CD4-positive, alpha-beta T cell treated with Interleukin-4 for 4 hours (primary cell): ENCODE measurements at regions not wholly inside any gene's neighbourhood (a gene's known extent, or its start where the extent isn't known, plus 50 kb on each side); places are given as distances from the start of the nearest gene placed in this dataset.
"Not testable (repeated sequence)": the region's sequence is repeated elsewhere in the genome, so short reads cannot be mapped to it uniquely, and the experiment has no call there.

Experiments
- DNase-seq: peaks from one replicate; pipeline ENCODE4 v3.0.0-alpha.2; 2020

DNA sequence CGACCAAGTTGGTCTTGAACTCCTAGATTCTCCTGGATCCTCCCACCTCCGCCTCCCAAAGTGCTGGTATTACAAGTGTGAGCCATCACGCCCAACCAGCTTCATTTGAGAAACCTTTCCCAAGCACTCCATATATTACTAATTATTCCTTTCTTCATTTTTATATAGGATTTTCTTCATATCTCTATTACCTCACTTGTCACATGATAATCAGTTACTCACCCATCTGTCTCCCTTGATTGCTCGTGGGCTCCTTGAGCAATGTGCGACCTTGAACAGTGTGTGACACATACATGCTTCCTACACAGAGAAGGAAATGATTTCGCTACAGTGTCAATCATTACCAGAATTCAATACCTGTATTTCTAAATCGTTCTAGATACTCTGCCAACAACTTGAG is 110.7 kb upstream of the C2CD4B start:
- DNase-seq: no peak

DNA sequence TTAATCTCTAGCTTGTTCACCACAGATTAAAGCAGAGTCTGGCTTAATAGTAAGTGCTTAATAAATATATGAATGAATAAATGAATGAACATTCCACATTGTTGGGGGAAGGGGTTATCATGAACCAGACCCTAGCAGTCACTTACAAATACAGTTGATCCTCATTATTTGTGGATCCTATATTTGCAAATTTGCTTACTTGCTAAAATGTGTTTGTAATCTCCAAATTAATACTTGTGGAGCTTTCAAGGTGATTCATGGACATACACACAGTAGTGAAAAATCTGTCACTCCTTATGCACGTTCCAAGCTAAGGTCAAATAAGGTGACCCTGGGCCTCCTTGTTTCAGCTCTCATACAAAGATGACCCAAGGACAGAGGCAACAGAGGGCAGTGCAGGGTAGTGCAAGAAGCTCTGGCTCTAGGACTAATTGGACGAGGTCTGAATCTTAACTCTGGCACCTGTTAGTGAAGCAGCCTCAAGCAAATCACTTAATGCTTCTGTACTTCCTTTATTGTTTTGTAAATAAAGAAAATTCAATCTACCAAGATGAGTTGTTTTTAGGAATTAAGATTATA is 112.8 kb upstream of the C2CD4B start:
- no peak for DNase-seq

DNA sequence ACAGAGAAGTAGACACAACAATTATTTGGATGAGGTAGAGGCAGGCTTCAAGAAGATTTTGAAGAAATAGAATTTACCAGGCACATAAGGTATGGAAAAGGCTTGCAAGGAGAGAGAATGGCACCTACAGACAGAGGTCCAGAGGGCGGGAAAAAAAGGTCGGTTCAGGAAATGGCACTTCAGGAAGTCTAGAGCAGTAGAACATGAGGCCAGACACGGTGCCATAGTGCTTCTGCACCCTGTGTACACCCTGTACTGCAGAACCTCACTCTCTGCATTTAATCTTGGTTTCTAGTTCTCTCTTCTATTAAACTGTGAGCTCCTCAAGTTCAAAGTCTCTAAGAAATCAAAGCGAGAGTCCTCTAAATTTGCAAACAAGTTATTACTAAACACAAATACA is 113.4 kb upstream of the C2CD4B start:
- DNase-seq: no peak

DNA sequence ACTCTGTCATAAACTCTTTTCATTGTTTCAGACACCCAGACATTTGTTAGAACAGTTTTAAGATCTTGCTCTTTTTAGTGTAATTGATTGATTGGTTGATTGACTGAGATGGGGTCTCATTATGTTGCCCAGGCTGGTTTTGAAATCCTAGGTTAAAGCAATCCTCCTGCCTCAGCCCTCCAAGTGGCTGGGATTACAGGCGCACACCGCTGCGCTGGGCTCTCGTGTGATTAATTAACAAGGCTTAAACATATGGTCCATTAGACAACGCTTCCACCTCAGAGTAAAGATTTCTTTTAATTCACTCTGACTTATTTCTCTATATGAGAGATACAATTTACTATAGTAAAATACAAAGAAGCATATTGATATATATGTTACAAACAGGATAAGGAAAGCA is 114.0 kb upstream of the C2CD4B start:
- no peak for DNase-seq

DNA sequence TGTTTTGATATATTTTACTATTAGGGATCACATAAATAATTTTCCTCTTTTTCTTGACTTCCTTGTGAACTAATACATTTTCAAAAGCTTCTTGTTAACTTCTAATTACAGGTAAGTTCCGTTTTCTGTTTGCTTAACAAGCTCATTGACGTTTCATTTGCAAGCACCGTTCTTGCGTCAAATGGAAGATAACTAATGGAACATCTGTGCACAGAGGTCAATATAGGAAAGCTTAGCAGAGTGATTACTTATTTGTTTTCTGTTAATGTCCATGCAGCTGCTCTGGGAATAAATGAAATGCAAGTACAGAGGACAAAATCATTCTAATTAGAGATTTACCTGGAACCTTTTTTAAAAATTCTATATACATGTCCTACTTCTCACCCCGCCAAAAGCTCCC is 115.5 kb upstream of the C2CD4B start:
- no peak for DNase-seq

DNA sequence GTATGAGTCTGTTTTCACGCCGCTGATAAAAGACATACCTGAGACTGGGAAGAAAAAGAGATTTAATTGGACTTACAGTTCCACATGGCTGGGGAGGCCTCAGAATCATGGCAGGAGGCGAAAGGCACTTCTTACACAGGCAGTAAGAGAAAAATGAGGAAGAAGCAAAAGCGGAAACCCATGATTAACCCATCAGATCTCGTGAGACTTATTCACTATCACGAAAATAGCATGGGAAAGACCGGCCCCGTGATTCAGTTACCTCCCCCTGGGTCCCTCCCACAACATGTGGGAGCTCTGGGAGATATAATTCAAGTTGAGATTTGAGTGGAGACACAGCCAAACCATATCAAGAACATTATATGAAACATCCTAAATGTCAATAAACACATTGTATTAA is 116.7 kb upstream of the C2CD4B start:
- DNase-seq: not testable (repeated sequence)

DNA sequence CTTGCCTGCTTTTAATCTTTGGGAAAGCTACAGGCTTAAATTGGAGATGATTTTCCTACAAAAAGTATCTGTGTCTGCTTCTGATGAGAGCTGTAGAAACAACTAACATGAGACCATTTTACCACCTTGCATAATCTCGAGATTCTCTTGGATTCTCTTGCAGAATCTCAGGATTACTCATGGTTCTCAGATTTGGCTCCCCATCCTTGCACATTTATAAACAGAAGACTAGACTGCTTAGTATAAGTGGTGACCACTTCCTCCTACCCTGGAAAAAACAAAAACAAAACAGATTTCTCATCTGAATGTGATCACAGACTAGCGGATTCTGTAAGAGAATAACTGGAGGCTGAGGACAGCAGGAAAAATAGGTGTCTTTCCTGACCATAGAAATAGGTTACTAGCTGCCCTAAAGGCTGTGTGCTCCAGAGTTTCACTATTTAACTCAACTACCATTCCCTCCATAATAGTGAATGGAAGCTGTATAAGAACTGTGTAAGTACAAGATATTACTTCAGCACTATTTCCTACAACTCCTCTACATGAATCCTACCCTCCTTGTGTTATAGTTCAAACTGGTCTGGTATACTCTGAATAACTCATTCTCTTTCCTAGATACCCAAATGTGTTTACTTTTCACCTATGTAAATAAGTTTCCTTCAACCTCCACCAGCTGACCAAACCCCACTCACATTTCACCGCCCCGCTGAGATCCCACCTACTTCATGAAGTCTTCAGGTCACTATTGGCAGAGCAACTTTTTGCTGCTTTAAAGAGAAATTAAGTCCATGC is 122.2 kb upstream of the C2CD4B start:
- no peak for DNase-seq

DNA sequence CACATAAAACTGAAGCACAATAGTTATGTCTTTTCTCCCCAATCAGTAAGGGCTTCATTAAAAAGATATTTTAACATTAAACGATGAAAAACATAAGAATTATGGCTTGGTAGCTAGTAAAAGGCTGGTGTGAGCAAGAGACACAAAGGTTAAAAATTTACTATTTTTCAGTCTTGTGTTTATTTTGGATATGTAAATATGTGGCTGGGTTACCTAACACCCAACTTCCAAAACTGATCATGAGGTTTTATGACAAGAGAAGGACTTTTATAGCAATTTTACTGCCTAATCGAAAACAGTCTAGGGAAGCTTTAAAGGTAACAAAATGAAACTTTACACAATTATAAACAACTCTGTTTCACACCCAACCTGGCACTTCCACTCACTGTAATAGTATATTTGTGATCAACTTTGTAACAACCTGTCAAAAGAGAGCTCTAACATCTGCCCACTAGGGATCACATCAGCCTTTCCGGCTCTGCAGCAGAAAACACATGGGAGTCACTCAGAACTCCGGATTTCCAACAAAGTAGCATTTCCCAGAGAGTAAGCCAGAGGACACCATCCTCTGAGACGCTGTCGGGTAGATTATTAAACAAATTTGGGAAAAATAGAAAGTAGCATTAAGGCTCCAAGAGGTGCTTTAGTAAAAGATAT is 123.4 kb upstream of the C2CD4B start:
- no peak for DNase-seq

DNA sequence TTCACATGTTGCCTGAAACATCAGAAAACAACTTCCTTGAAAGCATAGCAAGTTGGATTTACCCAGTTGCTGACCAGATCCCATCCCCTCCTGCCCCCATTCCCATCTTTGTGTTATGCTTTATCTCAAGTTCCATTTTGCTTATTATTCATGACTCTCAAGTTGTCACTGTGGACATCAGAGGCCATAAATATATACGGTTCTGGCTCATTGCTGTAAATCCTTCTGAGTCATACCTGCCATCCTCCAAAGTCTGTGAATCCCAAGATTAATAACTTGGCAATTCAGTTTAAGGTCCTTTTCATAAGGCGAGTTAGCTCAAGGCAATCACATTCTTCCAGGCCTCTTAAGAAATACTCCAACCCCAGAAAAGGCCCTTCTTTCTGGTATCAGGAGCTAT is 126.2 kb upstream of the C2CD4B start:
- no peak for DNase-seq

DNA sequence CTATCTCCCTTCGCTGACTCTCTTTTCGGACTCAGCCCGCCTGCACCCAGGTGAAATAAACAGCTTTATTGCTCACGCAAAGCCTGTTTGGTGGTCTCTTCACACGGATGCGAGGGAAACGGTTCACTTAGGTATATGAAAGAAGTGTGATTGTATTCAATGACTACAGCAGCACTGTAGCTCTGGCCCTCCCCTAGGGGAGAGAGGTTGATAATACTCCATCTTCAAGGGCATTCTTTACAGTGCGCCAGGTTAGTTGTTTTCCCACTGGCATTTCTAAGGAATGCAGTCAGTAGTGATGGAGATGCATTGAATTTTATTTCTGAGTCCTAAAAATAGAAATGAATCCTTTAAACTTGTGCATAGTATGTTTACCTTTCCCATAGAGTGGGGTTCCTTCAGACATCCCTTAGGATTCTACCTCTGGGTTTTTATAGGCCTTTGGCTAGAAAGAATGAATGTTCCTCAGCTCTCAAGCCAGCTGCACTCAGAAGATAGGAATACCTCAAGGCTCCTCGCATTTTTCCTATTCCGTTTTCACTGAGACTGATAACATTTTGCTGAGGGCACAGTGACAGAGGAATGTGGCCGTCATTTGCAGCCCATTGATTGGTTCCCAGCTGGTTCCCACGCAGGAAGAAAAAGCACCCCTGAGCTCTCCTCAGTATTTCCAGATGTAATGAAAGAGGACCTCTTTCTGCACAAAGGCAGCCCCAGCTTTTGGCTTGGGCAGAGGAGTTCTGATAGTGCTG is 131.8 kb upstream of the C2CD4B start:
- no peak for DNase-seq

DNA sequence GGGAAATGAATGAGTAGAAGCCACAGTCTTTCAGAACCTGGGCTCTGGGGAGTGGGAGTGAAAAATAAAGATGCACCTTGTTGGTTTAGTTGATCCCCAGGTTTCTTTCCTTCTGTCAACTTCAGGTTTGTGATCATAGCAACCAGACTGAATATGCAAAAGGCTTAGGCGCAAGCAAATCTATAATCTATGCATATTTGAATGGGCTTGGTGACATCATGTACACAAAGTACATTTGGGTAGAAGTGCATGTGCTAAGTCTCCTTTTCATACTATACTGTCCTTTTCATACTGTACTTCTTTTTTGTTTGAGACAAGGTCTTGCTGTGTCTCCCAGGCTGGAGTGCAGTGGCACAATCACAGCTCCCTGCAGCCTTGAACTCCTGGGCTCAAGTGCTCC is 132.4 kb upstream of the C2CD4B start:
- no peak for DNase-seq

DNA sequence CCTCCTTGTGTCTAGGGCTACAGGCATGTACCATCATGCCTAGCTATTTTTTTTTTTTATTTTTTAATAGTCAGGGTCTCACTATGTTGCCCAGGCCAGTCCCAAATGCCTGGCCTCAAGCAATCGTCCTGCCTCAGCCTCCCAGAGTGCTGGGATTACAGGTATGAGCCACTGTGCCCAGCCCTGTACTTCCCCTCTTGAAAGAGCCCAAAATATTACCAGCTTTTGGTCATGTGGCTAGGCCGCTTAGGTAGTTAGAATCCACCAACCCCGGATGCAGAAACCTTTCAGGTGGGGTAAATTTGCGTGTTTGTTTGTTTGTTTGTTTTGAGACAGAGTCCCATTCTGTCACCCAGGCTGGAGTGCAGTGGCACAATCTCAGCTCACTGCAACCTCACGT is 132.8 kb upstream of the C2CD4B start:
- no peak for DNase-seq

DNA sequence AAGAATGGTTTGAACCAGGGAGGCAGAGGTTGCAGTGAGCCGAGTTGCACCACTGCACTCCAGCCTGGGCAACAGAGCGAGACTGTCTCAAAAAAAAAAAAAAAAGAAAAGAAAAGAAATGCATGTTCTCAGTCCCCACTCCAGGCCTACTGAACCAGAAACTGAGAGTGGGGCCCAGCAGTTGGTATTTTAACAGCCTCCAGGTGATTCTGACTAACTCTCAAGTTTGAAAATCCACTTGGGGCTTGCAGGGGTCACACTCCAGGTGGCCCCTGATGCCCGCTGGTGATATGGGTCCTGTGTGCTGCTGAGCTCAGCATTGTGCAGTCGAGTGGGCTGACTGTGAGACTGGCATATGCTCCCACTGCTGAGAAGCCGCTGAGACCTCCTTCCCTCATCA is 133.7 kb upstream of the C2CD4B start:
- no peak for DNase-seq

DNA sequence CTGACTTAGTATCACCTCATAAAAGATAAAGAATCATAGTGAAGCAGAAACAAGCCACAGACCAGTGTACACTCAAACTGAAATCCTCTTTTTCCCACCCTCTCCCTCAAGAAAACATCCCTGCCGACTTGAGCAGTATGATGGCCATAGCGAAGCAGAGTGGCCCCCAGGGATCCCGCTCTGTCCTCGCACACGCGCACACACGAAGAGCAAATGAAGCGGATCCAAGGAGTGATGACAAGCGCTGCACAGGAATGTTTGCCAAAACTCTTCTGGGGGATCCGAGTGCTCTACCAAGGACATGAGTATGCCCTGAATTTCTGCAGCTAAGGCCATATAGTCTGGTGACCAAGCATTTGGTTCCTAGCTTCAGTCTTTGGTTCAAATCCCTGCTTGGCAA is 134.5 kb upstream of the C2CD4B start:
- DNase-seq: no peak

DNA sequence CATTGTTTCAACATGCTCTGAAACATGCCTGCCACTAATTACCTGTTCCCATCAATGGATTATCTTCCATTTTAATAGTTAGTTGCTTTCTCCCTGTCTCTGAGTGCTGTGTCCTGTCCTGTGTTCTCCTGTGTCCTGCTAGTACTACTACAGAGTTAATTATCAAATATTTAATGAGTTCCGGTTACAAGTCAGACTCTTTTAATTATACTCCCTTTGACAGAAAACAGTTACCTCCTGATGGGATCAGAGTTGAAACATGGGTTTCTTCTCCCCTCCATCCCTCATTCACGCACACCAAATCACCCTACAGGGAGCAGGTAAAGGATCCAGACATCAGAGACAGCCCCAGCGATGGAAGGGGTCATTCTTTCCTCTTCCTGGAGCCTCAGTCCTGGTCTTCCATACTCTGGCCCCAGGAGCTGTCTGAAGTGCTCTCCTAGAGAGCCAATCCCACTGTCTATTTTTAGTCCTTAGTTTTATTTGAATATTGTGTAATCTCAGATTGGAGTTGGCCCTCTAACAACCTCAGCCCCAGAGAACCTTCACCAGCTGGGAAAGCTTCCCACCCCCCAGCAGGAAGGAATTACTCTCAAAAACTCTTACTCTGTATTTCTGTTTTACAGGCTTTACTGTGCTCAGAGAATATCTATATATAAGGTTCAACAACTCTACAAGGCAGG is 137.0 kb upstream of the C2CD4B start:
- no peak for DNase-seq

DNA sequence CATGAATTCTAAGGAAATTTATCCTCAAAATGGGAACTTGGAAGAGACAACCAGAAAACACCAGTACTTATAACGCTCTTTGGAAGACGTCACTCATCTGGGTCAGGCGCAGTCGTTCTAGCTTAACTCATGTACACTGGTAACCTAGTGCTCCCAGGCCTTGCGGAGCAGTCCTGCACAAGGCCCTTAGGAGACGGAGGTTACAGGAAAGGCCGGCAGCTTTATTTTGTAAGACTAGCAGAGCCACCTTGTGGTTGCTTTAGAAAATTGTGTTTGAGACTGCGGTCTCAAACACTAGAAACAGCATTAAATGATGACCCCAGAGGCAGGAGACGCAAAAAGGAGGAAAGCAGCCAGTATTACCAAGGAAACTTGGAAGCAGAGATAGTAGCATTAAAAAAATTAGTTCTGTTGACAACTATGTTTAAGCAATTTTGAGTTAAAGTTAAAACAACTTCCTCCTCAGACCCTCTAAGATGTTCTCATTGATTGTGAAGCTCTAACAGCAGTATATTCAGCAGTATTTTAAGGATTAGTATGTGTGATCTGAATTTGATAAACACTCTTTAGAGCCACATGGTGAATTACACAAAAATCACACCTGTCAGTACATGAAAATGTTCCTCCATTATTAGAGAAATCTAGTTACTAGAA is 141.9 kb upstream of the C2CD4B start:
- peak; percentile 1 for DNase-seq

DNA sequence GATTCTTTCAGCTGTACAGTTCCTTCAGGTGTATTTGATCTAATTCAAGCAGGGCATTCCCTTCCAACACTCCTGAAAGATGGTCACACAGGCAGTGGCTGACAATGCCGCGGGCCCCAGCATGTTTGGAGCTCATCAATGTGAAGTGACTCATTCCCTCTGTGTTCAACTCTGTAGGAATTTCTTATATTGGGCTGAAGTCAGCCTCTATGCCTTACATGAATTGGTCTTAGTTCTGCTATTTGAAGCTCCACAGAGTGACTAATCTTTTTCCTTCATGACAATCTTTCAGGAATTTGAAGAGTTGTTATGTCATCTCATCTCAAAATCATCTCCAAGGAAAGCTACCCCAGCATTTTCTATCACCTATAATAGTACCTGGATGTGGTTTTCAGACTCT is 142.5 kb upstream of the C2CD4B start:
- DNase-seq: no peak

DNA sequence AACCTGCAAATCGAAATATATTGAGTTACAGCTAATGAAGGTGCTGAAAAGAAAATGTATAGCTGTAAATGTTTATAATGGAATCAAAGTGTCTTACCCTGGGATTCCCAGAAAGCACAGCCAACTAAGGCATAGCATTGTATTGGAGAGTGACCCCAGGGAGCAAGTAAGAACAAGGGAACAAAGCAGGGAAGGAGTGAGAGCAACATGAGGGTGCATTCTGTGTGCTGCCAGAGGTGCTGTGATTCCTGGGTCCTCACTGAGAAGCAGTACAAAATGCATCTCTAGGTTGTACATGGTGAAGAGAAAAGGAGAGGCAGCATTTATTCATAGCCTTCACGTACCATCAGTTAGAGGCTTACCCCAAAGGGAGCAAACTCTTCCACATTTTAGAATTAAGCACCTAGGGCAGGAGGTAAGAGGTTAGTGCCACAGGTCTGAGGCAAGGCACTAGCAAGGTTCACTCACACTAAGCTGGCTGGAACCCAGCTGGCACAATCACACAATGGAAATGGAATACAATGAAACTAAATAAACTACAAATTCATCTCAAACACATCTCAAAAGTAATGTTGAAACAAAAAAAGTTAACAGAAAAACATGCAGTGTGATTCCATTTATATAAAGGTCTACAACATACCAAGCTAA is 151.5 kb upstream of the C2CD4B start:
- no peak for DNase-seq

DNA sequence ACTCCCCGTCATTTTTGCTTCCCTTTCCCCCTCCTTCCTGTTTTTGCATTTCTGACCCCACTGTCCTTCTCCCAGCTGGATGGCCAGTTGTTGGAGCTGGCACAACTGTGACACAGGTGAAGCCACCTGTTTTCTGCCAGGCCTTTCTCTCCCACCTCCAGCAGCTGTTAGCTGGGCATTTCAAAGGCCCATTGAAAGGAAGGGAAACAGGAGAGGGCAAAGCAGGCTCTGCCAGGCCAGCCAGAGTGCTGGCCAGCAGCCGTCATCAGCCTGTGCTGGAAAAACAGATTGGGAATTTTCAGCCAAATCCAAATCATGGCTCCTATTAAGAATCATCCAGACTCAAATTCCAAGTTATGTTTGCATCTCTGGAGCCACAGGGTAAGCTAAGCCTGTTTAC is 155.2 kb upstream of the C2CD4B start:
- no peak for DNase-seq

DNA sequence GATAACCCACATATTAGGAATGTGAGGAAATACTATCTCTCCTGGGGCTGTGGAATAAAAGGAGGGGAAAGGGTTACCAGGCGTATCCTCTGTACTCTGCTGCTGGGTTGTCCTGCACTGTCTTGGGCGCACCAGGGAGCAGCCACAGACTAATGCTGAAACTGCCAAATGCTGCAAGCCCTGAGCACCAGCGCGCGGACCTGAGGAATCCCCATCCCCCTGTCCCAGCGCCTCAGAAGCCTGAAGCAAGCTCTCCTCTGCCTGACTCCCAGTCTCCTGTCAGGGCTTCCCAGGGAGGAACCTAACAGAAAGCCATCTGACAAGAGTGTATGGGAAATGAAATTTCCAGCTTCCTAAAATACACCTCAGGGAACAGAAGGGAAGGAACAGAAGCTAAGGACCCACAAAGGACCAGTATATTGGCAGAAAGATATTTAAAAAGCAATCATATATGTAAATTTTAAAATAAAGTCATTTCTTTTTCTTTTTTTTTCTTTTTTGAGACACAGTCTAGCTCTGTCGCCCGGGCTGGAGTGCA is 158.3 kb upstream of the C2CD4B start:
- DNase-seq: no peak

DNA sequence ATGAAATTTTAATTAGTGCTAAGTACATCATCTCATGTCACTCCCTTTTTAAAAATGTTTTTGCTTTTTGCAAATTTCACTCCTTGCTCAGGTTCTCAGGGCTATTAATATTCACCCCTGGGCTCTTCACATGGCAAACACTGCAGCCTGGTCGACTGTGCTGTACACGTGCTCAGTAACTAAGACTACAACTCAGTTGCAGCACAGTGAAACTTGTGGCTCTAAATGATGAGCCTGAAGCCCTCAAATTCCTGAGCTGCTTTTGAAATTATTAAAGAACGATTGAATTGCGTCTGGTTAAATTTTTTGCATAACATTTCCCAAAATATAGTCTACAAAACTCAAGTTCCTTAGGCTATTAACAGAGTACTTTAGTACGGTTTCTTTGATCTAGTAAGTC is 159.3 kb upstream of the C2CD4B start:
- DNase-seq: no peak

DNA sequence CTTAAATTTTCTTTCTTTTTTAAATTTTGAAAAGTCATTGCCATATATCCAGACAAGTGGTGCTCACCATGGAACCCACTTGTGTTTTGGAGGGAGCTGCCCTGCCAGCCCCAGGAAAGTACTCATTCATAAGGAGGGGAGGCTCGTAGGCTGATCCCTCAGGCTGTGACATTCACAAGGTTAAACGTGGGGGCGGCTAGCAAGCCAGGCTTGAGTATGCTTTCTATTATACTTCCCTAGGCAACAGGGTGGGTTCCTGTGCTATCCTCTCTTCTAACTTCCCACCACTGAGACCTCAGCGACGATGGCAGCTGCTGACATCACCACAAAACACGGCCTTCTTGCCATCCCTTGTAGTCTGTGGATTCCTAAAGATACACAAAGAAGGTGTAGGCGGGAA is 160.5 kb upstream of the C2CD4B start:
- no peak for DNase-seq
